ENCODE measurements at regions not wholly inside any gene's neighbourhood (a gene's known extent, or its start where the extent isn't known, plus 50 kb on each side); places are given as distances from the start of the nearest gene placed in this dataset.

DNA sequence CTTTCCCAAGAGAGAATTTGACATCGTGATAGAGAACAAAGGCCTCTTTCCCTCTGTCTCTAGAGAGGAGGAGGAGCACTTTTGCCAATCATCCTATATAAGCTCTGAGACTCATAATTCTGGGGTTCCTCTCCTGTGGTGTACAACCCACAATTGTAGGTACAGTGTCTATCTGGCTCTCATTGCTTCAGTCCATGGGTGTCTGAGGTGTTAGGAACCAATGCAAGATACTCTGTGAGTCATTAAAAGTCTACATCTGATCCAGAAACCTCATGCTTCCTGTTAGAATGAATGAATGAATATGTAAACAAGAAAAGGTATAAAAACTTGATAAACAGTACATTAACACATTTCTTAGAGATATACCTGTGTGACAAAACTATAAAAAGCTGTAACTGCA is 356.7 kb downstream of the QKI start:
- TF ChIP-seq, protein P1, sequence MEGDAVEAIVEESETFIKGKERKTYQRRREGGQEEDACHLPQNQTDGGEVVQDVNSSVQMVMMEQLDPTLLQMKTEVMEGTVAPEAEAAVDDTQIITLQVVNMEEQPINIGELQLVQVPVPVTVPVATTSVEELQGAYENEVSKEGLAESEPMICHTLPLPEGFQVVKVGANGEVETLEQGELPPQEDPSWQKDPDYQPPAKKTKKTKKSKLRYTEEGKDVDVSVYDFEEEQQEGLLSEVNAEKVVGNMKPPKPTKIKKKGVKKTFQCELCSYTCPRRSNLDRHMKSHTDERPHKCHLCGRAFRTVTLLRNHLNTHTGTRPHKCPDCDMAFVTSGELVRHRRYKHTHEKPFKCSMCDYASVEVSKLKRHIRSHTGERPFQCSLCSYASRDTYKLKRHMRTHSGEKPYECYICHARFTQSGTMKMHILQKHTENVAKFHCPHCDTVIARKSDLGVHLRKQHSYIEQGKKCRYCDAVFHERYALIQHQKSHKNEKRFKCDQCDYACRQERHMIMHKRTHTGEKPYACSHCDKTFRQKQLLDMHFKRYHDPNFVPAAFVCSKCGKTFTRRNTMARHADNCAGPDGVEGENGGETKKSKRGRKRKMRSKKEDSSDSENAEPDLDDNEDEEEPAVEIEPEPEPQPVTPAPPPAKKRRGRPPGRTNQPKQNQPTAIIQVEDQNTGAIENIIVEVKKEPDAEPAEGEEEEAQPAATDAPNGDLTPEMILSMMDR (IDR thresholded peaks at IDR 0.05; ENCODE audit: insufficient read depth, low read depth, low read length): no peak
- no peak for TF ChIP-seq EZH2 (IDR thresholded peaks at IDR 0.05; ENCODE audit: insufficient read depth, low read length)
